HepG2 (cell line): ENCODE measurements at regions not wholly inside any gene's neighbourhood (a gene's known extent, or its start where the extent isn't known, plus 50 kb on each side); places are given as distances from the start of the nearest gene placed in this dataset.

Experiments
- ATAC-seq: fragments of 200-7000 bp; cut with Tn5 transposase; 3 replicates; pipeline ENCODE4 v1.9.1; 2020; ENCODE audit warnings: mild to moderate bottlenecking, moderate library complexity
- BruUV-seq: library from RNA; stranded (reverse); fragments of 400-500 nt; replicated peaks from 2 replicates; lab custom pipeline; 2021; lab: Mats Ljungman, UMichigan
- CTCF ChIA-PET: fragments of 300-600 bp; formaldehyde crosslinking; extraction: SDS; loops from one replicate; lab custom pipeline; 2021; ENCODE audit warnings: low total read pairs, inconsistent platforms, low intra/inter-chr PET ratio; lab: Yijun Ruan, JAX
- POLR2A ChIA-PET: fragments of 350-600 bp; sonication (Branson Sonifier 250); formaldehyde crosslinking; loops from one replicate; lab custom pipeline; 2020; ENCODE audit warnings: antibody characterized with exemption, inconsistent platforms; lab: Yijun Ruan, JAX
- DNase-seq: peaks from one replicate; pipeline ENCODE4 v3.0.0-alpha.2; 2015; ENCODE audit warnings: low spot score
- FAIRE-seq: peaks from 3 replicates; lab custom pipeline; 2011; peaks lifted over from hg19 to GRCh38; lab: Jason Lieb, UNC
- H2AFZ ChIP-seq: one replicate; pipeline ENCODE4 v1.6.1; 2011; ENCODE audit warnings: low read length, inconsistent platforms
- H3K27ac ChIP-seq: fragments of 300-600 bp; 3 replicates; pipeline ENCODE4 v1.8.0; 2011; ENCODE audit warnings: mixed run types, mild to moderate bottlenecking, mixed read lengths, low read length, inconsistent platforms; ENCODE audit not compliant: insufficient read depth; ENCODE audit errors: extremely low read length
- H3K27me3 ChIP-seq, 2 experiments: fragments of 200-600 bp in 1 of 2; 2 replicates in 1 of 2; 3 replicates in 1 of 2; pipeline versions ENCODE4 v1.6.0 to v1.8.0; 2011; ENCODE audit warnings: low read length in 2 of 2, mild to moderate bottlenecking in 2 of 2, moderate library complexity in 2 of 2, inconsistent platforms in 1 of 2; ENCODE audit not compliant: insufficient read depth in 2 of 2, control insufficient read depth in 1 of 2
- H3K36me3 ChIP-seq, 2 experiments: fragments of 200-600 bp in 1 of 2; replicated peaks in 1 of 2; 2 replicates in 1 of 2; 3 replicates in 1 of 2; pipeline versions ENCODE4 v1.5.1 to v1.8.0; 2011; ENCODE audit warnings: low read length in 2 of 2, inconsistent platforms in 1 of 2; ENCODE audit not compliant: insufficient read depth in 2 of 2, control insufficient read depth in 1 of 2
- H3K4me1 ChIP-seq: 2 replicates; pipeline ENCODE4 v1.5.1; 2012; ENCODE audit warnings: low read length, inconsistent platforms; ENCODE audit not compliant: insufficient read depth
- H3K4me2 ChIP-seq: 2 replicates; pipeline ENCODE4 v1.6.0; 2011; ENCODE audit warnings: low read depth, low read length, inconsistent platforms
- H3K4me3 ChIP-seq, 3 experiments: fragments of 200-600 bp in 1 of 3; sonication (generic), shearing (Covaris generic) in 1 of 3; replicated peaks in 1 of 3; 2 replicates each; pipeline ENCODE4 v1.5.1; 2011 to 2016; ENCODE audit warnings: low read length in 3 of 3, inconsistent platforms in 2 of 3, low read depth in 2 of 3, mild to moderate bottlenecking in 2 of 3, control low read depth in 1 of 3, mixed read lengths in 1 of 3; ENCODE audit not compliant: insufficient read depth in 1 of 3
- H3K79me2 ChIP-seq: one replicate; pipeline ENCODE4 v1.6.1; 2011; ENCODE audit warnings: low read length, inconsistent platforms; ENCODE audit not compliant: insufficient read depth
- H3K9ac ChIP-seq: 2 replicates; pipeline ENCODE4 v1.6.0; 2011; ENCODE audit warnings: mild to moderate bottlenecking, low read depth, low read length, inconsistent platforms; ENCODE audit not compliant: insufficient read depth
- H3K9me3 ChIP-seq: 2 replicates; pipeline ENCODE4 v1.5.1; 2012; ENCODE audit warnings: mild to moderate bottlenecking, low read length
- H4K20me1 ChIP-seq: 2 replicates; pipeline ENCODE4 v1.6.0; 2011; ENCODE audit warnings: inconsistent platforms, mild to moderate bottlenecking, low read length, moderate library complexity; ENCODE audit not compliant: insufficient read depth
- AGO2 ChIP-seq: fragments of 200-400 bp; formaldehyde crosslinking; optimal IDR thresholded peaks from 2 replicates; pipeline ENCODE3; 2017; ENCODE audit warnings: mild to moderate bottlenecking, low read depth, low read length, moderate library complexity
- ATRX ChIP-seq: sonication (generic); formaldehyde crosslinking; IDR thresholded peaks from 2 replicates; pipeline ENCODE4 v1.4.0; 2020; ENCODE audit warnings: missing genetic modification reagents, borderline replicate concordance
- DMAP1 ChIP-seq: IDR thresholded peaks from 2 replicates; pipeline ENCODE4 v1.6.1; 2016
- HNRNPUL1 ChIP-seq: fragments of 200-400 bp; formaldehyde crosslinking; IDR thresholded peaks from 2 replicates; pipeline ENCODE4 v1.6.1; 2017; ENCODE audit warnings: low read depth, mild to moderate bottlenecking, low read length, moderate library complexity
- ISL2 ChIP-seq: sonication (generic); formaldehyde crosslinking; IDR thresholded peaks from 2 replicates; pipeline ENCODE4 v1.5.0; 2020; ENCODE audit warnings: missing genetic modification reagents
- KDM6A ChIP-seq: IDR thresholded peaks from 2 replicates; pipeline ENCODE4 v1.6.1; 2016; ENCODE audit warnings: low read depth
- NCOA2 ChIP-seq: sonication (generic); formaldehyde crosslinking; IDR thresholded peaks from 2 replicates; pipeline ENCODE4 v1.8.0; 2022; ENCODE audit warnings: inconsistent platforms
- NCOR1 ChIP-seq: fragments of 200-600 bp; sonication (generic); IDR thresholded peaks from 2 replicates; pipeline ENCODE4 v1.7.0; 2017; ENCODE audit warnings: antibody characterized with exemption, low read length, borderline replicate concordance
- NFYB ChIP-seq: sonication (generic); formaldehyde crosslinking; IDR thresholded peaks from 2 replicates; pipeline ENCODE4 v1.4.0; 2020; ENCODE audit warnings: missing genetic modification reagents
- NFYC ChIP-seq: IDR thresholded peaks from 2 replicates; pipeline ENCODE4 v1.6.1; 2016; ENCODE audit warnings: missing genetic modification reagents, missing compliant biosample characterization
- PLRG1 ChIP-seq: fragments of 450-650 bp; conservative IDR thresholded peaks from 2 replicates; pipeline ENCODE4 v1.6.1; 2016
- POLR2A ChIP-seq, 2 experiments: IDR thresholded peaks; 2 replicates each; pipeline ENCODE4 v1.6.1; 2011; ENCODE audit warnings: low read depth in 2 of 2, low read length in 2 of 2, mild to moderate bottlenecking in 1 of 2, moderate library complexity in 1 of 2; ENCODE audit not compliant: insufficient read depth in 1 of 2
- SATB2 ChIP-seq: sonication (generic); formaldehyde crosslinking; IDR thresholded peaks from 2 replicates; pipeline ENCODE4 v1.5.0; 2020; ENCODE audit warnings: missing genetic modification reagents
- TBX2 ChIP-seq: sonication (generic); formaldehyde crosslinking; IDR thresholded peaks from 2 replicates; pipeline ENCODE4 v1.5.0; 2020; ENCODE audit warnings: missing genetic modification reagents, mild to moderate bottlenecking, borderline replicate concordance
- ZNF274 ChIP-seq: sonication (generic); formaldehyde crosslinking; IDR thresholded peaks from 2 replicates; pipeline ENCODE4 v1.5.1; 2020; ENCODE audit warnings: mild to moderate bottlenecking, missing genetic modification reagents
- ZNF33B ChIP-seq: sonication (generic); formaldehyde crosslinking; IDR thresholded peaks from 2 replicates; pipeline ENCODE4 v1.5.1; 2020; ENCODE audit warnings: mild to moderate bottlenecking, missing genetic modification reagents
- ZNF362 ChIP-seq: sonication (generic); formaldehyde crosslinking; IDR thresholded peaks from 2 replicates; pipeline ENCODE4 v1.4.0; 2020; ENCODE audit warnings: missing genetic modification reagents, mild to moderate bottlenecking, borderline replicate concordance
- ZNF414 ChIP-seq: sonication (generic); formaldehyde crosslinking; IDR thresholded peaks from 2 replicates; pipeline ENCODE4 v1.5.0; 2020; ENCODE audit warnings: missing genetic modification reagents
- ZNF432 ChIP-seq: sonication (generic); formaldehyde crosslinking; IDR thresholded peaks from 2 replicates; pipeline ENCODE4 v1.5.0; 2020; ENCODE audit warnings: missing genetic modification reagents, mild to moderate bottlenecking, borderline replicate concordance
- ZNF605 ChIP-seq: sonication (generic); formaldehyde crosslinking; IDR thresholded peaks from 2 replicates; pipeline ENCODE4 v1.8.0; 2022; ENCODE audit warnings: mild to moderate bottlenecking, missing genetic modification reagents
- WGBS: methylation state at CpG from one replicate; pipeline ENCODE4 v1.1.6; 2017; ENCODE audit warnings: low lambda C conversion rate; 5-methylcytosine and 5-hydroxymethylcytosine counted together
- in situ Hi-C: cut with HindIII; loops from 2 replicates; pipeline ENCODE4 v1.10.0; 2017; ENCODE audit warnings: low pct_unique_long_range_greater_than_20kb; ENCODE audit not compliant: extremely low pct_ligation_motif_present
- intact Hi-C: fragments of 100-400 bp; cut with micrococcal nuclease; formaldehyde crosslinking; loops from one replicate; pipeline ENCODE4 v1.10.0; 2022; ENCODE audit not compliant: unreplicated experiment
- TF ChIP-seq, protein P1 (sequence below): sonication (generic); formaldehyde crosslinking; IDR thresholded peaks from 2 replicates; pipeline ENCODE4 v1.4.0; 2020; ENCODE audit warnings: missing genetic modification reagents, borderline replicate concordance
- TF ChIP-seq, protein P2 (sequence below): sonication (generic); formaldehyde crosslinking; IDR thresholded peaks from 2 replicates; pipeline ENCODE4 v1.5.1; 2020; ENCODE audit warnings: missing genetic modification reagents, mild to moderate bottlenecking, borderline replicate concordance

DNA sequence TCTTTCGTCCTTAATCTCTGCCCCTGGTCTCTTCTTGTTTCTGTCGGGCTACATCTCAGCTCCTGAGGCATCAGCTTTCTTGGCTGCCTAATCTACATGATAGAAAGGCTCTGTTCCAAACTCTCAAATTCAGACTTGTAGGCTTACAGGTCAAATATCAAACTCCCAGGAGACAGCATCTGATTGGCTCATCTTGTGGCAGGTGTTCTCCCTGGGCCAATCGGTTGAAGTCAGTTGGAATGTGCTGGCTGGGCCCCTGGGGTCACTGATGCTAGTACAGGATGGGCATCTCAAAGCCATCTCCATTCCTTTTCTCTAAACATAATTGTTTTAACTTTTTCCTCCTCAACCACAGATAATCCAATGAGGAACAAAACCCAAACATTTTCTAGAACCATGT is 198.7 kb downstream of the CNTN3 start (continued):
- TF ChIP-seq, protein P1, sequence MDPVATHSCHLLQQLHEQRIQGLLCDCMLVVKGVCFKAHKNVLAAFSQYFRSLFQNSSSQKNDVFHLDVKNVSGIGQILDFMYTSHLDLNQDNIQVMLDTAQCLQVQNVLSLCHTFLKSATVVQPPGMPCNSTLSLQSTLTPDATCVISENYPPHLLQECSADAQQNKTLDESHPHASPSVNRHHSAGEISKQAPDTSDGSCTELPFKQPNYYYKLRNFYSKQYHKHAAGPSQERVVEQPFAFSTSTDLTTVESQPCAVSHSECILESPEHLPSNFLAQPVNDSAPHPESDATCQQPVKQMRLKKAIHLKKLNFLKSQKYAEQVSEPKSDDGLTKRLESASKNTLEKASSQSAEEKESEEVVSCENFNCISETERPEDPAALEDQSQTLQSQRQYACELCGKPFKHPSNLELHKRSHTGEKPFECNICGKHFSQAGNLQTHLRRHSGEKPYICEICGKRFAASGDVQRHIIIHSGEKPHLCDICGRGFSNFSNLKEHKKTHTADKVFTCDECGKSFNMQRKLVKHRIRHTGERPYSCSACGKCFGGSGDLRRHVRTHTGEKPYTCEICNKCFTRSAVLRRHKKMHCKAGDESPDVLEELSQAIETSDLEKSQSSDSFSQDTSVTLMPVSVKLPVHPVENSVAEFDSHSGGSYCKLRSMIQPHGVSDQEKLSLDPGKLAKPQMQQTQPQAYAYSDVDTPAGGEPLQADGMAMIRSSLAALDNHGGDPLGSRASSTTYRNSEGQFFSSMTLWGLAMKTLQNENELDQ (CRISPR knock-in tag) = no peak
- TF ChIP-seq PLRG1 = no peak
- no peak for TF ChIP-seq HNRNPUL1

GRCh38 chr3:74413547-74414241 is 200.8 kb downstream of the CNTN3 start:
- BruUV-seq = no TSS peak
- POLR2A ChIA-PET = no interaction called here
- TF ChIP-seq KDM6A (CRISPR knock-in tag) (no peak), ZNF605 (CRISPR knock-in tag) (no peak), AGO2 (no peak), NCOA2 (CRISPR knock-in tag) (no peak), NCOR1 (no peak), ZNF414 (no peak), ZNF432 (CRISPR knock-in tag) (no peak), ZNF274 (no peak), ISL2 (no peak), SATB2 (CRISPR knock-in tag) (no peak), TBX2 (no peak), NFYB (CRISPR knock-in tag) (no peak), ZNF33B (CRISPR knock-in tag) (no peak), POLR2A (IDR thresholded peaks at IDR 0.05; ENCODE audit: insufficient read depth in 1 of 2, low read depth in 2 of 2, low read length in 2 of 2) (no peak), NFYC (no peak), DMAP1 (CRISPR knock-in tag) (no peak), ZNF362 (CRISPR knock-in tag) (no peak), ATRX (CRISPR knock-in tag) (no peak)
- TF ChIP-seq, protein P2, sequence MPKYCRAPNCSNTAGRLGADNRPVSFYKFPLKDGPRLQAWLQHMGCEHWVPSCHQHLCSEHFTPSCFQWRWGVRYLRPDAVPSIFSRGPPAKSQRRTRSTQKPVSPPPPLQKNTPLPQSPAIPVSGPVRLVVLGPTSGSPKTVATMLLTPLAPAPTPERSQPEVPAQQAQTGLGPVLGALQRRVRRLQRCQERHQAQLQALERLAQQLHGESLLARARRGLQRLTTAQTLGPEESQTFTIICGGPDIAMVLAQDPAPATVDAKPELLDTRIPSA (CRISPR knock-in tag) = no peak

More at GRCh38 chr3:74413547-74414241, 200.8 kb downstream of the CNTN3 start:
- Histone ChIP-seq H3K27ac (no peak overlapping the region), H4K20me1 (no peaks in the 10 kb centered on the region), H3K4me3 (no peak overlapping the region), H3K9ac (no peak overlapping the region), H3K79me2 (no peaks in the 10 kb centered on the region), H3K36me3 (no peaks in the 10 kb centered on the region), H3K4me2 (no peak overlapping the region), H2AFZ (no peak overlapping the region), H3K27me3 (no peaks in the 10 kb centered on the region), H3K9me3 (no peaks in the 10 kb centered on the region), H3K4me1 (no peaks in the 10 kb centered on the region)
- CTCF ChIA-PET = no interaction called here
- DNase-seq (no peak), ATAC-seq (no peak), FAIRE-seq (no peak)
- in situ Hi-C loops = no loop called here
- WGBS = 3% methylated on average over 3 of the region's 3 CpGs
- intact Hi-C loops = no loop called here
